GM12878 (cell line): ENCODE measurements at regions not wholly inside any gene's neighbourhood (a gene's known extent, or its start where the extent isn't known, plus 50 kb on each side); places are given as distances from the start of the nearest gene placed in this dataset.

Source experiments
- ATAC-seq: fragments of 200-7000 bp; cut with Tn5 transposase; 3 replicates; pipeline ENCODE4 v1.9.1; 2020; ENCODE audit warnings: mild to moderate bottlenecking, moderate library complexity
- BruUV-seq: library from RNA; stranded (reverse); fragments of 400-500 nt; replicated peaks from 2 replicates; lab custom pipeline; 2021; lab: Mats Ljungman, UMichigan
- CTCF ChIA-PET: fragments of 300-600 bp; sonication (Branson Sonifier 250); formaldehyde crosslinking; extraction: SDS; loops from one replicate; lab custom pipeline; 2021; ENCODE audit warnings: inconsistent platforms; lab: Yijun Ruan, JAX
- POLR2A ChIA-PET: fragments of 350-600 bp; formaldehyde crosslinking; extraction: SDS; loops from one replicate; lab custom pipeline; 2021; ENCODE audit warnings: inconsistent platforms; lab: Charles Lee
- RAD21 ChIA-PET: fragments of 300-600 bp; sonication (Branson Sonifier 250); formaldehyde crosslinking; loops from one replicate; lab custom pipeline; 2023; ENCODE audit warnings: antibody characterized with exemption; ENCODE audit not compliant: unreplicated experiment; lab: Charles Lee
- SMC1A ChIA-PET: fragments of 300-600 bp; sonication (Branson Sonifier 250); formaldehyde crosslinking; loops from one replicate; lab custom pipeline; 2023; ENCODE audit not compliant: unreplicated experiment, uncharacterized antibody; lab: Charles Lee
- DNase-seq: peaks from one replicate; pipeline ENCODE4 v3.0.0-alpha.2; 2011; ENCODE audit warnings: low read depth, low spot score
- FAIRE-seq: peaks from 3 replicates; lab custom pipeline; 2011; peaks lifted over from hg19 to GRCh38; lab: Jason Lieb, UNC
- H2AFZ ChIP-seq: 2 replicates; pipeline ENCODE4 v1.6.0; 2011; ENCODE audit warnings: low read depth, low read length, control low read depth; ENCODE audit not compliant: control insufficient read depth
- H3K27ac ChIP-seq: 2 replicates; pipeline ENCODE4 v1.5.1; 2011; ENCODE audit warnings: control low read depth; ENCODE audit not compliant: control insufficient read depth, insufficient read depth
- H3K27me3 ChIP-seq, 2 experiments: replicated peaks in 1 of 2; 2 replicates each; pipeline versions ENCODE4 v1.6.0 to v1.6.1; 2011; ENCODE audit warnings: low read length in 1 of 2; ENCODE audit not compliant: control insufficient read depth in 2 of 2, insufficient read depth in 2 of 2
- H3K36me3 ChIP-seq, 2 experiments: 2 replicates each; pipeline ENCODE4 v1.5.1; 2011; ENCODE audit warnings: low read length in 1 of 2; ENCODE audit not compliant: control insufficient read depth in 2 of 2, insufficient read depth in 2 of 2
- H3K4me1 ChIP-seq: 2 replicates; pipeline ENCODE4 v1.6.1; 2011; ENCODE audit warnings: mild to moderate bottlenecking, low read length, moderate library complexity, mixed read lengths; ENCODE audit not compliant: control insufficient read depth, insufficient read depth
- H3K4me2 ChIP-seq: 2 replicates; pipeline ENCODE4 v1.6.0; 2011; ENCODE audit warnings: control low read depth; ENCODE audit not compliant: control insufficient read depth, insufficient read depth
- H3K4me3 ChIP-seq: fragments of 200-600 bp; sonication (generic); 2 replicates; pipeline ENCODE4 v1.5.1; 2016
- H3K79me2 ChIP-seq: 2 replicates; pipeline ENCODE4 v1.6.0; 2011; ENCODE audit warnings: low read length; ENCODE audit not compliant: control insufficient read depth, insufficient read depth
- H3K9ac ChIP-seq: 2 replicates; pipeline ENCODE4 v1.8.0; 2011; ENCODE audit warnings: low read length, control low read depth, mixed read lengths; ENCODE audit not compliant: control insufficient read depth, insufficient read depth
- H3K9me3 ChIP-seq: replicated peaks from 3 replicates; pipeline ENCODE4 v1.5.1; 2011; ENCODE audit warnings: mild to moderate bottlenecking, low read length; ENCODE audit not compliant: control insufficient read depth, insufficient read depth
- H4K20me1 ChIP-seq: 2 replicates; pipeline ENCODE4 v1.6.0; 2011; ENCODE audit not compliant: control insufficient read depth, insufficient read depth
- ASH2L ChIP-seq: fragments of 300-600, 200-600 bp; sonication (generic); IDR thresholded peaks from 2 replicates; pipeline ENCODE4 v1.6.1; 2017; ENCODE audit warnings: low read depth, mild to moderate bottlenecking, borderline replicate concordance
- BHLHE40 ChIP-seq, 2 experiments: fragments of 450-650 bp in 1 of 2; IDR thresholded peaks; 2 replicates each; pipeline ENCODE4 v1.6.1; 2011 to 2017; ENCODE audit warnings: low read depth in 2 of 2, borderline replicate concordance in 1 of 2, improper control_type of control experiment in 1 of 2, low read length in 1 of 2, mild to moderate bottlenecking in 1 of 2
- CBX3 ChIP-seq: fragments of 200-600 bp; sonication (generic); IDR thresholded peaks from 2 replicates; pipeline ENCODE4 v1.6.1; 2016; ENCODE audit warnings: low read depth, borderline replicate concordance
- EGR1 ChIP-seq, 2 experiments: IDR thresholded peaks; 1 replicate in 1 of 2; 2 replicates in 1 of 2; pipeline ENCODE4 v1.6.1; 2011 to 2012; ENCODE audit warnings: low read depth in 2 of 2, low read length in 2 of 2, borderline replicate concordance in 1 of 2, mild to moderate bottlenecking in 1 of 2, moderate library complexity in 1 of 2
- HCFC1 ChIP-seq: fragments of 150-350 bp; IDR thresholded peaks from 2 replicates; pipeline ENCODE4 v1.6.1; 2014; ENCODE audit warnings: low read length
- NFYA ChIP-seq: IDR thresholded peaks from 2 replicates; pipeline ENCODE4 v1.6.1; 2011; ENCODE audit warnings: low read depth, mild to moderate bottlenecking, low read length, improper control_type of control experiment, borderline replicate concordance
- WGBS: methylation state at CpG from one replicate; pipeline ENCODE4 v1.1.6; 2016; ENCODE audit warnings: low lambda C conversion rate; ENCODE audit not compliant: insufficient replicate concordance, insufficient coverage; ENCODE audit errors: missing lambda C conversion rate; 5-methylcytosine and 5-hydroxymethylcytosine counted together
- in situ Hi-C: fragments of 300-500 bp; cut with MboI; formaldehyde crosslinking; loops from 9 replicates; pipeline ENCODE4 v1.14.3; 2018; ENCODE audit warnings: mixed read lengths
- intact Hi-C: fragments of 100-400 bp; cut with micrococcal nuclease; formaldehyde crosslinking; loops from one replicate; pipeline ENCODE4 v1.14.2; 2022; ENCODE audit not compliant: unreplicated experiment
- TF ChIP-seq, protein P1 (sequence below): fragments of 450-650 bp; IDR thresholded peaks from 2 replicates; pipeline ENCODE4 v1.6.1; 2018; ENCODE audit warnings: borderline replicate concordance, mild to moderate bottlenecking; ENCODE audit not compliant: partially characterized antibody
- TF ChIP-seq, protein P2 (sequence below): fragments of 450-650 bp; IDR thresholded peaks from 2 replicates; pipeline ENCODE4 v1.6.1; 2017; ENCODE audit warnings: antibody characterized with exemption, mild to moderate bottlenecking, moderate library complexity
- TF ChIP-seq, protein P3 (sequence below): IDR thresholded peaks from 2 replicates; pipeline ENCODE4 v1.6.1; 2011; ENCODE audit warnings: low read depth, low read length, improper control_type of control experiment, borderline replicate concordance

DNA sequence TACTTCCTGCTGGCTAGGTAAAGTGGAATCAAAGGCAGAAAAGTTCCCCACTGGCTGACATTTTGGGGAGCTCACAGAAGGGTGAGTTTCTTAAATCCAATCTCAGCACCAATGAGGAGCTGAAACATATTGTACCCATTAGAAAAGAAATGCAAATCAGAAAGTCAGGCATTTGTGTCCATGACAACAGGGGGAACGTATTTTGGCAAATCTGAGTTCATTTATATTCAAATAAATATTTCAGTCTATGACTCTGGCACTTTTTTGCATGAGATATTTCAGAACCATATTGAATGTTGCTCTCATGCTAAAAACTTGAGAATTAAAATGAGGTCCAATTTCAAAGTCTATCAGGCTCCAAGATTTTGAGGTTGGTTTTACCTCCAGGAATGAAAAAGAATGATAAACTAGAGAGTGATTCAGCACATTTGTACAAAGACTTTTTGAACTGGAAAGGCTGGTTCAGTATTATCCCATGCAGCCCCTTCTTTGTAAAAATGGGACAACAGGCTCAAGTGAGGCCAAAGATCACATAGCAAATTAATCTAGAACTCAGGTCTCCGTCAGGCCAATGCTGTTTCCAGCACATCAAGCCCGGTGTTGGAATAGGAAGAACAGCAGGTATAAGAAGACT lies 202.2 kb downstream of the RRAGC start:
- H3K4me1 ChIP-seq, result no peaks in the 10 kb centered on the region
- WGBS, result 16% methylated on average over 3 of the region's 3 CpGs
- no peak for ATAC-seq
- POLR2A ChIA-PET, result no interaction called here
- no peak for DNase-seq
- no peaks in the 10 kb centered on the region for H3K36me3 ChIP-seq
- intact Hi-C loops, result no loop called here
- H3K79me2 ChIP-seq, result no peaks in the 10 kb centered on the region
- H4K20me1 ChIP-seq, result no peaks in the 10 kb centered on the region
- in situ Hi-C loops, result no loop called here
- no peak for TF ChIP-seq EGR1 (IDR thresholded peaks at IDR 0.05; ENCODE audit: borderline replicate concordance in 1 of 2, low read depth in 2 of 2, low read length in 2 of 2)
- no peak for TF ChIP-seq CBX3
- no peak overlapping the region for H3K9ac ChIP-seq
- no peak overlapping the region for H2AFZ ChIP-seq
- no peak for FAIRE-seq
- no peak overlapping the region for H3K4me3 ChIP-seq
- no peak overlapping the region for H3K4me2 ChIP-seq
- BruUV-seq, result no TSS peak
- peaks cover 1 to 9% of the 10 kb centered on the region in 2 experiments; a peak in 3 of 4 replicates for H3K27me3 ChIP-seq
- no peaks in the 10 kb centered on the region; the same call in 2 of the 3 replicates for H3K9me3 ChIP-seq
- SMC1A ChIA-PET, result no interaction called here
- RAD21 ChIA-PET, result no interaction called here
- H3K27ac ChIP-seq, result no peak overlapping the region
- CTCF ChIA-PET, result no interaction called here

DNA sequence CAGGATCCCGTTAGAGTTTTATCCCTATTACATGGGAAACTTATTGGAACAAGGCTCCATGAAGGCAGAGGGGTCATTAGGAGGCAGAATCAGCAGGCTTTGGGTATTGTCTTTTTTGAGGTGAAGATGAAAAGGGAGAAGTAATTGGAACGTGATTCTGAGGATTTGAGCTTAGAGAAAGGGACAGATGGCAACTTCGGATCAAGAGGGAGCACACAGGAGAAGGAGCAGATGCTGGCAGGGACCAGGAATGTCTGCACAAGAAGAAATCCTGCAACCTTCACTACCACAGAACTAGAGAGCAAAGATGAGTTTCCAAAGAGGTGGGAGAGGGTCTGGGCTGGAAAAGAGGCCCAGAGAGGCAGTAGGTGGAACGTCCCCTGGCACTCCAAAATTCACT lies 202.8 kb downstream of the RRAGC start:
- no peak overlapping the region for H3K4me2 ChIP-seq
- no TSS peak for BruUV-seq
- no peak for TF ChIP-seq NFYA
- TF ChIP-seq BHLHE40 (IDR thresholded peaks at IDR 0.05; ENCODE audit: borderline replicate concordance in 1 of 2, low read depth in 2 of 2, low read length in 1 of 2), result no peak
- TF ChIP-seq, protein P1, sequence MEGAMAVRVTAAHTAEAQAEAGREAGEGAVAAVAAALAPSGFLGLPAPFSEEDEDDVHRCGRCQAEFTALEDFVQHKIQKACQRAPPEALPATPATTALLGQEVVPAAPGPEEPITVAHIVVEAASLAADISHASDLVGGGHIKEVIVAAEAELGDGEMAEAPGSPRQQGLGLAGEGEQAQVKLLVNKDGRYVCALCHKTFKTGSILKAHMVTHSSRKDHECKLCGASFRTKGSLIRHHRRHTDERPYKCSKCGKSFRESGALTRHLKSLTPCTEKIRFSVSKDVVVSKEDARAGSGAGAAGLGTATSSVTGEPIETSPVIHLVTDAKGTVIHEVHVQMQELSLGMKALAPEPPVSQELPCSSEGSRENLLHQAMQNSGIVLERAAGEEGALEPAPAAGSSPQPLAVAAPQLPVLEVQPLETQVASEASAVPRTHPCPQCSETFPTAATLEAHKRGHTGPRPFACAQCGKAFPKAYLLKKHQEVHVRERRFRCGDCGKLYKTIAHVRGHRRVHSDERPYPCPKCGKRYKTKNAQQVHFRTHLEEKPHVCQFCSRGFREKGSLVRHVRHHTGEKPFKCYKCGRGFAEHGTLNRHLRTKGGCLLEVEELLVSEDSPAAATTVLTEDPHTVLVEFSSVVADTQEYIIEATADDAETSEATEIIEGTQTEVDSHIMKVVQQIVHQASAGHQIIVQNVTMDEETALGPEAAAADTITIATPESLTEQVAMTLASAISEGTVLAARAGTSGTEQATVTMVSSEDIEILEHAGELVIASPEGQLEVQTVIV, result no peak
- TF ChIP-seq HCFC1, result no peak
- TF ChIP-seq, protein P2, sequence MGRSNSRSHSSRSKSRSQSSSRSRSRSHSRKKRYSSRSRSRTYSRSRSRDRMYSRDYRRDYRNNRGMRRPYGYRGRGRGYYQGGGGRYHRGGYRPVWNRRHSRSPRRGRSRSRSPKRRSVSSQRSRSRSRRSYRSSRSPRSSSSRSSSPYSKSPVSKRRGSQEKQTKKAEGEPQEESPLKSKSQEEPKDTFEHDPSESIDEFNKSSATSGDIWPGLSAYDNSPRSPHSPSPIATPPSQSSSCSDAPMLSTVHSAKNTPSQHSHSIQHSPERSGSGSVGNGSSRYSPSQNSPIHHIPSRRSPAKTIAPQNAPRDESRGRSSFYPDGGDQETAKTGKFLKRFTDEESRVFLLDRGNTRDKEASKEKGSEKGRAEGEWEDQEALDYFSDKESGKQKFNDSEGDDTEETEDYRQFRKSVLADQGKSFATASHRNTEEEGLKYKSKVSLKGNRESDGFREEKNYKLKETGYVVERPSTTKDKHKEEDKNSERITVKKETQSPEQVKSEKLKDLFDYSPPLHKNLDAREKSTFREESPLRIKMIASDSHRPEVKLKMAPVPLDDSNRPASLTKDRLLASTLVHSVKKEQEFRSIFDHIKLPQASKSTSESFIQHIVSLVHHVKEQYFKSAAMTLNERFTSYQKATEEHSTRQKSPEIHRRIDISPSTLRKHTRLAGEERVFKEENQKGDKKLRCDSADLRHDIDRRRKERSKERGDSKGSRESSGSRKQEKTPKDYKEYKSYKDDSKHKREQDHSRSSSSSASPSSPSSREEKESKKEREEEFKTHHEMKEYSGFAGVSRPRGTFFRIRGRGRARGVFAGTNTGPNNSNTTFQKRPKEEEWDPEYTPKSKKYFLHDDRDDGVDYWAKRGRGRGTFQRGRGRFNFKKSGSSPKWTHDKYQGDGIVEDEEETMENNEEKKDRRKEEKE, result no peak
- TF ChIP-seq, protein P3, sequence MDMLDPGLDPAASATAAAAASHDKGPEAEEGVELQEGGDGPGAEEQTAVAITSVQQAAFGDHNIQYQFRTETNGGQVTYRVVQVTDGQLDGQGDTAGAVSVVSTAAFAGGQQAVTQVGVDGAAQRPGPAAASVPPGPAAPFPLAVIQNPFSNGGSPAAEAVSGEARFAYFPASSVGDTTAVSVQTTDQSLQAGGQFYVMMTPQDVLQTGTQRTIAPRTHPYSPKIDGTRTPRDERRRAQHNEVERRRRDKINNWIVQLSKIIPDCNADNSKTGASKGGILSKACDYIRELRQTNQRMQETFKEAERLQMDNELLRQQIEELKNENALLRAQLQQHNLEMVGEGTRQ, result no peak
- no peak for TF ChIP-seq ASH2L

More for the DNA sequence above, 202.8 kb downstream of the RRAGC start:
- H2AFZ ChIP-seq, result no peak overlapping the region
- DNase-seq (no peak), ATAC-seq (no peak), FAIRE-seq (no peak)
- WGBS, result 0% methylated on average over 4 of the region's 4 CpGs
- no peaks in the 10 kb centered on the region for H3K4me1 ChIP-seq
- H3K36me3 ChIP-seq, result no peaks in the 10 kb centered on the region
- ChIA-PET POLR2A (no interaction called here), SMC1A (no interaction called here), CTCF (no interaction called here), RAD21 (no interaction called here)
- in situ Hi-C loops (no loop called here), intact Hi-C loops (no loop called here)
- H3K9ac ChIP-seq, result no peak overlapping the region
- H4K20me1 ChIP-seq, result no peaks in the 10 kb centered on the region
- H3K27ac ChIP-seq, result no peak overlapping the region
- H3K9me3 ChIP-seq, result no peaks in the 10 kb centered on the region; the same call in 2 of the 3 replicates
- no peaks in the 10 kb centered on the region for H3K79me2 ChIP-seq
- H3K27me3 ChIP-seq, result peaks cover 1 to 9% of the 10 kb centered on the region in 2 experiments; a peak in 3 of 4 replicates
- H3K4me3 ChIP-seq, result no peak overlapping the region
